H54 (cell line): ENCODE measurements at regions not wholly inside any gene's neighbourhood (a gene's known extent, or its start where the extent isn't known, plus 50 kb on each side); places are given as distances from the start of the nearest gene placed in this dataset.

Source experiments
- DNase-seq: peaks from one replicate; pipeline ENCODE4 v3.0.0; 2011; ENCODE audit warnings: low spot score, mixed read lengths; ENCODE audit not compliant: insufficient read length
- FAIRE-seq: peaks from 3 replicates; lab custom pipeline; 2011; peaks lifted over from hg19 to GRCh38; lab: Jason Lieb, UNC
- POLR2A ChIP-seq: IDR thresholded peaks from 2 replicates; pipeline ENCODE4 v1.6.1; 2011; ENCODE audit warnings: low read depth, mild to moderate bottlenecking, low read length

GRCh38 chr14:100486025-100486828 is 101.0 kb downstream of the BEGAIN start:
- FAIRE-seq, result no peak

More at GRCh38 chr14:100486025-100486828, 101.0 kb downstream of the BEGAIN start:
- DNase-seq, result peak; percentile 56
- TF ChIP-seq POLR2A, result no peak
